B cell (primary cell): ENCODE measurements at regions not wholly inside any gene's neighbourhood (a gene's known extent, or its start where the extent isn't known, plus 50 kb on each side); places are given as distances from the start of the nearest gene placed in this dataset.

ENCODE experiments used
- EZH2 ChIP-seq: IDR thresholded peaks from 2 replicates; pipeline ENCODE4 v1.6.1; 2012; ENCODE audit warnings: borderline replicate concordance, low read depth, mild to moderate bottlenecking, moderate library complexity, low read length; ENCODE audit not compliant: insufficient read depth, poor library complexity, severe bottlenecking
- TF ChIP-seq, protein P1 (sequence below): fragments of 200-600 bp; IDR thresholded peaks from one replicate; pipeline ENCODE4 v1.8.0; 2022; ENCODE audit warnings: antibody characterized with exemption, mild to moderate bottlenecking

DNA sequence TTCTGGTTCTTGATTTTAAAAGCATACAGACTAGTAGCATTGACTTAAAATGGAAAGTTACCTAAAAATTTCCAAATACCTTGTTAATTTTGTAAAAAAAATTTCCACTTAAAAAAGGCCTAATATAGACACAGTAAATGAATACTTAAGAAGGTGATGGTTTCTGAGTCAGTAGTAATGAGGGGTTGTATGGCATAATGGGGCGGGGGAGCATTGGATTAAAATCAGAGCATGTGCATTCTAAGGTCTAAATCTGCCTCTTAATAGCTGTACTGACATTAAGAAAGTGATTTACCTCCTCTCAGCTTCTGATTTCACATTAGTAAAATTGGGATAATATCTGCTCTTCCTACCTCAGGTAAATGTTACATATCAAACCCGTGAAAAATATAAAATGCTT is 446.5 kb downstream of the AASDHPPT start:
- TF ChIP-seq, protein P1, sequence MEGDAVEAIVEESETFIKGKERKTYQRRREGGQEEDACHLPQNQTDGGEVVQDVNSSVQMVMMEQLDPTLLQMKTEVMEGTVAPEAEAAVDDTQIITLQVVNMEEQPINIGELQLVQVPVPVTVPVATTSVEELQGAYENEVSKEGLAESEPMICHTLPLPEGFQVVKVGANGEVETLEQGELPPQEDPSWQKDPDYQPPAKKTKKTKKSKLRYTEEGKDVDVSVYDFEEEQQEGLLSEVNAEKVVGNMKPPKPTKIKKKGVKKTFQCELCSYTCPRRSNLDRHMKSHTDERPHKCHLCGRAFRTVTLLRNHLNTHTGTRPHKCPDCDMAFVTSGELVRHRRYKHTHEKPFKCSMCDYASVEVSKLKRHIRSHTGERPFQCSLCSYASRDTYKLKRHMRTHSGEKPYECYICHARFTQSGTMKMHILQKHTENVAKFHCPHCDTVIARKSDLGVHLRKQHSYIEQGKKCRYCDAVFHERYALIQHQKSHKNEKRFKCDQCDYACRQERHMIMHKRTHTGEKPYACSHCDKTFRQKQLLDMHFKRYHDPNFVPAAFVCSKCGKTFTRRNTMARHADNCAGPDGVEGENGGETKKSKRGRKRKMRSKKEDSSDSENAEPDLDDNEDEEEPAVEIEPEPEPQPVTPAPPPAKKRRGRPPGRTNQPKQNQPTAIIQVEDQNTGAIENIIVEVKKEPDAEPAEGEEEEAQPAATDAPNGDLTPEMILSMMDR, result no peak
- TF ChIP-seq EZH2, result no peak
